Stimulated activated CD8-positive, alpha-beta memory T cell treated with anti-CD3 and anti-CD28 coated beads, Interleukin-12 subunit alpha, Interleukin-12 subunit beta, amount 100 ng/mL, for 24 hours (primary cell): ENCODE measurements at regions not wholly inside any gene's neighbourhood (a gene's known extent, or its start where the extent isn't known, plus 50 kb on each side); places are given as distances from the start of the nearest gene placed in this dataset.

Experiments
- DNase-seq: peaks from one replicate; pipeline ENCODE4 v3.0.0-alpha.2; 2020; ENCODE audit errors: extremely low read depth

- no peak for DNase-seq
These were observed 255.7 kb downstream of the BUB3 start for GRCh38 chr10:123409884-123410283.

- DNase-seq, result no peak
These were observed 252.8 kb upstream of the GPR26 start for GRCh38 chr10:123413353-123413752.

- no peak for DNase-seq
These were observed 250.6 kb upstream of the GPR26 start for GRCh38 chr10:123415523-123415922.

- DNase-seq, result no peak
These were observed 248.7 kb upstream of the GPR26 start for GRCh38 chr10:123417414-123417813.

GRCh38 chr10:123421461-123421860 is 244.7 kb upstream of the GPR26 start:
- DNase-seq, result no peak

GRCh38 chr10:123422261-123422660 is 243.9 kb upstream of the GPR26 start:
- DNase-seq, result no peak

GRCh38 chr10:123424537-123424936 is 241.6 kb upstream of the GPR26 start:
- DNase-seq, result no peak

- no peak for DNase-seq
These were observed 240.5 kb upstream of the GPR26 start for GRCh38 chr10:123425680-123426079.

GRCh38 chr10:123427165-123427786 is 238.9 kb upstream of the GPR26 start:
- DNase-seq, result no peak

GRCh38 chr10:123428391-123428790 is 237.8 kb upstream of the GPR26 start:
- no peak for DNase-seq

GRCh38 chr10:123429706-123430221 is 236.4 kb upstream of the GPR26 start:
- DNase-seq, result no peak

GRCh38 chr10:123433539-123433938 is 232.6 kb upstream of the GPR26 start:
- DNase-seq, result no peak

- DNase-seq, result no peak
These were observed 231.6 kb upstream of the GPR26 start for GRCh38 chr10:123434435-123435039.

GRCh38 chr10:123442901-123443300 is 223.3 kb upstream of the GPR26 start:
- DNase-seq, result no peak

- no peak for DNase-seq
These were observed 222.2 kb upstream of the GPR26 start for GRCh38 chr10:123443924-123444323.

- no peak for DNase-seq
These were observed 220.8 kb upstream of the GPR26 start for GRCh38 chr10:123445261-123445775.

GRCh38 chr10:123446449-123447156 is 219.6 kb upstream of the GPR26 start:
- DNase-seq, result no peak

GRCh38 chr10:123449234-123449962 is 216.8 kb upstream of the GPR26 start:
- DNase-seq, result no peak

GRCh38 chr10:123450956-123451605 is 215.1 kb upstream of the GPR26 start:
- no peak for DNase-seq

- DNase-seq, result no peak
These were observed 214.4 kb upstream of the GPR26 start for GRCh38 chr10:123451618-123452245.

GRCh38 chr10:123454987-123455386 is 211.2 kb upstream of the GPR26 start:
- no peak for DNase-seq
